ENCODE measurements at regions not wholly inside any gene's neighbourhood (a gene's known extent, or its start where the extent isn't known, plus 50 kb on each side); places are given as distances from the start of the nearest gene placed in this dataset.

DNA sequence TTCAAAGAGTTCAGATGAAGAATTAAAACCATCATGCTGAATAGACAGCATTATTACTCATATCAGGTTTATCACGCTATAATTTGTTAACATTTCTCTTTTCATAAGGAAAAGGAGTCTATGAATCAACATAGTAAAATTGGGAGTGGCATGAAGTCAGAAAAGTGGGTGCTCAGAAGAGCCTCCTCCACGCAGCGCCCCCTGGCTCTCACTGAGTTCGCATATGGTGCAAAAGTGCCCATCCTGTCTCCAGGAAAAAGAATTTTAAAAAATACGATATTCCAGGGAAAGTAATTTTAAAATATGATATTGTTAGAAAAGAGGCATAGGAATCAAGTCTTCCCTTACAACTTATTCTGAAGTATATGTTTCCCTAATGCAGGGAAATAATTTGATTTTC lies 176.3 kb upstream of the TCERG1L start:
- TF ChIP-seq POLR2A (IDR thresholded peaks at IDR 0.05) (no peak), POLR2AphosphoS5 (IDR thresholded peaks at IDR 0.05) (no peak), EP300 (IDR thresholded peaks at IDR 0.05) (no peak)
- TF ChIP-seq, protein P1, sequence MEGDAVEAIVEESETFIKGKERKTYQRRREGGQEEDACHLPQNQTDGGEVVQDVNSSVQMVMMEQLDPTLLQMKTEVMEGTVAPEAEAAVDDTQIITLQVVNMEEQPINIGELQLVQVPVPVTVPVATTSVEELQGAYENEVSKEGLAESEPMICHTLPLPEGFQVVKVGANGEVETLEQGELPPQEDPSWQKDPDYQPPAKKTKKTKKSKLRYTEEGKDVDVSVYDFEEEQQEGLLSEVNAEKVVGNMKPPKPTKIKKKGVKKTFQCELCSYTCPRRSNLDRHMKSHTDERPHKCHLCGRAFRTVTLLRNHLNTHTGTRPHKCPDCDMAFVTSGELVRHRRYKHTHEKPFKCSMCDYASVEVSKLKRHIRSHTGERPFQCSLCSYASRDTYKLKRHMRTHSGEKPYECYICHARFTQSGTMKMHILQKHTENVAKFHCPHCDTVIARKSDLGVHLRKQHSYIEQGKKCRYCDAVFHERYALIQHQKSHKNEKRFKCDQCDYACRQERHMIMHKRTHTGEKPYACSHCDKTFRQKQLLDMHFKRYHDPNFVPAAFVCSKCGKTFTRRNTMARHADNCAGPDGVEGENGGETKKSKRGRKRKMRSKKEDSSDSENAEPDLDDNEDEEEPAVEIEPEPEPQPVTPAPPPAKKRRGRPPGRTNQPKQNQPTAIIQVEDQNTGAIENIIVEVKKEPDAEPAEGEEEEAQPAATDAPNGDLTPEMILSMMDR (IDR thresholded peaks at IDR 0.05): no peak

All from suprapubic skin (tissue), 4 donors.